H9 (cell line): ENCODE measurements at regions not wholly inside any gene's neighbourhood (a gene's known extent, or its start where the extent isn't known, plus 50 kb on each side); places are given as distances from the start of the nearest gene placed in this dataset.
A peak's percentile ranks its signal among the peaks of the same experiment; 100 is the strongest.

ENCODE experiments used
- DNase-seq: peaks from one replicate; pipeline ENCODE4 v3.0.0-alpha.2; 2017
- H2AFZ ChIP-seq: one replicate; pipeline ENCODE4 v1.6.1; 2013; ENCODE audit warnings: mild to moderate bottlenecking, low read length, control low read depth, moderate library complexity
- H2AK5ac ChIP-seq: 2 replicates; pipeline ENCODE4 v1.6.1; 2013; ENCODE audit warnings: low read length, control low read depth, mixed read lengths; ENCODE audit not compliant: insufficient read length
- H2BK120ac ChIP-seq: one replicate; pipeline ENCODE4 v1.6.1; 2013; ENCODE audit warnings: low read depth, mild to moderate bottlenecking, low read length, control low read depth, inconsistent platforms; ENCODE audit not compliant: poor library complexity, severe bottlenecking
- H2BK12ac ChIP-seq: 2 replicates; pipeline ENCODE4 v1.6.1; 2013; ENCODE audit warnings: low read length, control low read depth, mixed read lengths, low read depth; ENCODE audit not compliant: insufficient read length
- H2BK15ac ChIP-seq: 2 replicates; pipeline ENCODE4 v1.6.1; 2013; ENCODE audit warnings: low read depth, low read length, control low read depth
- H2BK20ac ChIP-seq: one replicate; pipeline ENCODE4 v1.6.1; 2013; ENCODE audit warnings: low read depth, mild to moderate bottlenecking, low read length, control low read depth, inconsistent platforms; ENCODE audit not compliant: poor library complexity, severe bottlenecking
- H2BK5ac ChIP-seq: 2 replicates; pipeline ENCODE4 v1.6.1; 2013; ENCODE audit warnings: low read length, control low read depth, mixed read lengths; ENCODE audit not compliant: insufficient read length
- H3K14ac ChIP-seq: 2 replicates; pipeline ENCODE4 v1.6.1; 2013; ENCODE audit warnings: low read length, control low read depth; ENCODE audit not compliant: insufficient read depth
- H3K18ac ChIP-seq: 2 replicates; pipeline ENCODE4 v1.6.1; 2013; ENCODE audit warnings: low read depth, mild to moderate bottlenecking, mixed read lengths, low read length, control low read depth; ENCODE audit not compliant: insufficient read length
- H3K23ac ChIP-seq: 2 replicates; pipeline ENCODE4 v1.6.1; 2013; ENCODE audit warnings: low read length, control low read depth, mixed read lengths, low read depth; ENCODE audit not compliant: insufficient read length
- H3K23me2 ChIP-seq: 2 replicates; pipeline ENCODE4 v1.6.1; 2013; ENCODE audit warnings: low read depth, mild to moderate bottlenecking, mixed read lengths, low read length, control low read depth; ENCODE audit not compliant: insufficient read length, poor library complexity, severe bottlenecking
- H3K27ac ChIP-seq: 2 replicates; pipeline ENCODE4 v1.5.1; 2013; ENCODE audit warnings: low read length, control low read depth, mixed read lengths, low read depth; ENCODE audit not compliant: insufficient read length
- H3K27me3 ChIP-seq: 2 replicates; pipeline ENCODE4 v1.6.1; 2013; ENCODE audit warnings: low read length, control low read depth, inconsistent platforms; ENCODE audit not compliant: insufficient read depth
- H3K4ac ChIP-seq: 2 replicates; pipeline ENCODE4 v1.6.1; 2013; ENCODE audit warnings: low read depth, mild to moderate bottlenecking, control low read depth, inconsistent platforms, low read length, moderate library complexity
- H3K4me1 ChIP-seq: 2 replicates; pipeline ENCODE4 v1.6.1; 2013; ENCODE audit warnings: low read length, control low read depth, inconsistent platforms; ENCODE audit not compliant: insufficient read depth
- H3K4me2 ChIP-seq: 2 replicates; pipeline ENCODE4 v1.6.1; 2013; ENCODE audit warnings: low read length, control low read depth, mixed read lengths; ENCODE audit not compliant: insufficient read length, insufficient read depth
- H3K56ac ChIP-seq: 2 replicates; pipeline ENCODE4 v1.6.1; 2013; ENCODE audit warnings: low read depth, mild to moderate bottlenecking, mixed read lengths, low read length, control low read depth; ENCODE audit not compliant: insufficient read length
- H3K79me1 ChIP-seq: 2 replicates; pipeline ENCODE4 v1.6.1; 2013; ENCODE audit warnings: low read depth, mild to moderate bottlenecking, moderate library complexity, low read length, control low read depth, inconsistent platforms; ENCODE audit not compliant: insufficient read depth, poor library complexity, severe bottlenecking
- H3K79me2 ChIP-seq: 2 replicates; pipeline ENCODE4 v1.6.1; 2013; ENCODE audit warnings: low read length, control low read depth, inconsistent platforms; ENCODE audit not compliant: insufficient read depth
- H3K9ac ChIP-seq: 2 replicates; pipeline ENCODE4 v1.6.1; 2013; ENCODE audit warnings: low read length, control low read depth, mixed read lengths; ENCODE audit not compliant: insufficient read length; ENCODE audit errors: extremely low read depth
- H3K9me3 ChIP-seq: one replicate; pipeline ENCODE4 v1.6.1; 2013; ENCODE audit warnings: low read depth, low read length, inconsistent platforms; ENCODE audit not compliant: control insufficient read depth
- H3T11ph ChIP-seq: one replicate; pipeline ENCODE4 v1.6.1; 2013; ENCODE audit warnings: mild to moderate bottlenecking, low read length, control low read depth, inconsistent platforms
- H4K20me1 ChIP-seq: one replicate; pipeline ENCODE4 v1.6.1; 2013; ENCODE audit not compliant: control insufficient read depth, insufficient read length, insufficient read depth
- H4K5ac ChIP-seq: 2 replicates; pipeline ENCODE4 v1.6.1; 2013; ENCODE audit warnings: low read depth, mild to moderate bottlenecking, mixed read lengths, low read length, control low read depth; ENCODE audit not compliant: insufficient read length
- H4K8ac ChIP-seq: replicated peaks from 2 replicates; pipeline ENCODE4 v1.6.1; 2013; ENCODE audit warnings: low read length, control low read depth, mixed read lengths, low read depth; ENCODE audit not compliant: insufficient read length
- H4K91ac ChIP-seq: 2 replicates; pipeline ENCODE4 v1.6.1; 2013; ENCODE audit warnings: low read depth, mild to moderate bottlenecking, moderate library complexity, mixed read lengths, low read length, control low read depth; ENCODE audit not compliant: insufficient read length
- H3K27ac Mint-ChIP-seq, 3 experiments: 2 replicates in 2 of 3; 3 replicates in 1 of 3; pipeline ENCODE4 v1.8.0; 2020 to 2021; ENCODE audit warnings: mixed read lengths in 3 of 3, mild to moderate bottlenecking in 1 of 3, moderate library complexity in 1 of 3
- H3K27me3 Mint-ChIP-seq: 2 replicates; pipeline ENCODE4 v1.8.0; 2021; ENCODE audit warnings: low read depth, mild to moderate bottlenecking, moderate library complexity, mixed read lengths
- H3K36me3 Mint-ChIP-seq, 3 experiments: 2 replicates in 2 of 3; 3 replicates in 1 of 3; pipeline ENCODE4 v1.8.0; 2020 to 2021; ENCODE audit warnings: low read depth in 3 of 3, mixed read lengths in 3 of 3; ENCODE audit not compliant: insufficient read depth in 1 of 3
- H3K4me1 Mint-ChIP-seq, 2 experiments: 2 replicates each; pipeline ENCODE4 v1.8.0; 2020; ENCODE audit warnings: mixed read lengths in 2 of 2
- H3K4me3 Mint-ChIP-seq, 2 experiments: 2 replicates in 1 of 2; 3 replicates in 1 of 2; pipeline ENCODE4 v1.8.0; 2020 to 2021; ENCODE audit warnings: mild to moderate bottlenecking in 2 of 2, mixed read lengths in 2 of 2, moderate library complexity in 1 of 2
- H3K9me3 Mint-ChIP-seq, 2 experiments: 2 replicates in 1 of 2; 3 replicates in 1 of 2; pipeline ENCODE4 v1.8.0; 2020; ENCODE audit warnings: mild to moderate bottlenecking in 2 of 2, mixed read lengths in 2 of 2, moderate library complexity in 1 of 2
- CTCF ChIP-seq: fragments of 200-600 bp; sonication (generic); conservative IDR thresholded peaks from 3 replicates; pipeline ENCODE4 v1.8.0; 2021; ENCODE audit warnings: antibody characterized with exemption, mild to moderate bottlenecking
- WGBS: extraction: QIAGEN DNeasy Blood & Tissue Kit; methylation state at CpG from one replicate; pipeline ENCODE4 v1.1.7; 2013; ENCODE audit warnings: missing lambda C conversion rate, low lambda C conversion rate, mixed read lengths; ENCODE audit not compliant: insufficient read length; ENCODE audit errors: extremely low coverage; 5-methylcytosine and 5-hydroxymethylcytosine counted together

- Histone ChIP-seq H4K91ac (no peak overlapping the region), H3K9me3 (peaks cover 4% of the 10 kb centered on the region), H2BK20ac (no peak overlapping the region), H2BK12ac (no peak overlapping the region), H3K4ac (no peak overlapping the region), H2BK120ac (no peak overlapping the region), H3K27ac (no peak overlapping the region), H3K4me2 (no peak overlapping the region), H3K23ac (no peak overlapping the region), H3K56ac (no peak overlapping the region), H2AFZ (no peak overlapping the region), H3K18ac (no peak overlapping the region), H4K8ac (no peak overlapping the region), H2BK15ac (no peak overlapping the region), H3K79me1 (no peaks in the 10 kb centered on the region), H4K5ac (no peak overlapping the region), H3T11ph (no peak overlapping the region), H2AK5ac (no peak overlapping the region), H2BK5ac (no peak overlapping the region), H3K14ac (no peak overlapping the region), H3K79me2 (no peaks in the 10 kb centered on the region), H3K27me3 (no peaks in the 10 kb centered on the region), H4K20me1 (no peaks in the 10 kb centered on the region), H3K23me2 (no peaks in the 10 kb centered on the region), H3K9ac (no peak overlapping the region), H3K4me1 (no peaks in the 10 kb centered on the region)
- TF ChIP-seq CTCF: no peak
- Mint-ChIP-seq H3K4me1 (peaks cover 6 to 8% of the 10 kb centered on the region in 2 experiments), H3K36me3 (peaks cover 9 to 16% (median 14%) of the 10 kb centered on the region in 3 experiments), H3K27me3 (no peaks in the 10 kb centered on the region), H3K27ac (peak overlapping the region in 1 of 3 experiments; percentile 5; a peak in 1 of 7 replicates), H3K9me3 (peaks cover 19% of the 10 kb centered on the region in 2 experiments), H3K4me3 (no peak overlapping the region)
- no CpG with 5 or more reads among the region's 5 CpGs for WGBS
- DNase-seq: no peak
Observed at GRCh38 chr4:178165951-178166308, 723.7 kb upstream of the AGA start.
